ENCODE measurements at regions not wholly inside any gene's neighbourhood (a gene's known extent, or its start where the extent isn't known, plus 50 kb on each side); places are given as distances from the start of the nearest gene placed in this dataset.

DNA sequence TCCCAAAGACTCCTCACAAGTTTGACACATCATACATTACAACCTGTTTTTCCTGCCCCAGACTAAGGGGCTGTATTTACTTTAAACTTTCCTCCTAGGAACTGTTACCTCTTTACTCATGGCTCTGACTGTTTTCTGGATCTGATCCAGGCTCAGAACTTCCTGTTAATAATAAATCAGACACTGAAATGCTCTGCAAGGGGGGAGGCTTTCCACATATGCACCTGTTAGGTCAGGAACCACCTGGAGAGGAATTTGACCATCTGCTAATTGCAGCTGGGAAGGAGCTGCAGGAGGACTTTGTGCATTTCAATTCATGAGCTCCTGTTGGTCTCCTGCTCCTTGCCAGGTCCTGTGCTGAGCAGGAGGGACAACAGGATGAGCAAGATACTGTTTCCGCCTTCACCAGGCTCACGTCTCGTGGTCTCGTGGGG, 476.9 kb upstream of the CDH5 start:
- TF ChIP-seq EZH2 (IDR thresholded peaks at IDR 0.05; ENCODE audit: borderline replicate concordance): no peak
- TF ChIP-seq, protein P1, sequence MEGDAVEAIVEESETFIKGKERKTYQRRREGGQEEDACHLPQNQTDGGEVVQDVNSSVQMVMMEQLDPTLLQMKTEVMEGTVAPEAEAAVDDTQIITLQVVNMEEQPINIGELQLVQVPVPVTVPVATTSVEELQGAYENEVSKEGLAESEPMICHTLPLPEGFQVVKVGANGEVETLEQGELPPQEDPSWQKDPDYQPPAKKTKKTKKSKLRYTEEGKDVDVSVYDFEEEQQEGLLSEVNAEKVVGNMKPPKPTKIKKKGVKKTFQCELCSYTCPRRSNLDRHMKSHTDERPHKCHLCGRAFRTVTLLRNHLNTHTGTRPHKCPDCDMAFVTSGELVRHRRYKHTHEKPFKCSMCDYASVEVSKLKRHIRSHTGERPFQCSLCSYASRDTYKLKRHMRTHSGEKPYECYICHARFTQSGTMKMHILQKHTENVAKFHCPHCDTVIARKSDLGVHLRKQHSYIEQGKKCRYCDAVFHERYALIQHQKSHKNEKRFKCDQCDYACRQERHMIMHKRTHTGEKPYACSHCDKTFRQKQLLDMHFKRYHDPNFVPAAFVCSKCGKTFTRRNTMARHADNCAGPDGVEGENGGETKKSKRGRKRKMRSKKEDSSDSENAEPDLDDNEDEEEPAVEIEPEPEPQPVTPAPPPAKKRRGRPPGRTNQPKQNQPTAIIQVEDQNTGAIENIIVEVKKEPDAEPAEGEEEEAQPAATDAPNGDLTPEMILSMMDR (IDR thresholded peaks at IDR 0.05; ENCODE audit: poor library complexity): no peak
- TF ChIP-seq EZH2phosphoT487 (IDR thresholded peaks at IDR 0.05; ENCODE audit: low read depth, severe bottlenecking, unreplicated experiment): no peak
